ENCODE measurements at regions not wholly inside any gene's neighbourhood (a gene's known extent, or its start where the extent isn't known, plus 50 kb on each side); places are given as distances from the start of the nearest gene placed in this dataset.

DNA sequence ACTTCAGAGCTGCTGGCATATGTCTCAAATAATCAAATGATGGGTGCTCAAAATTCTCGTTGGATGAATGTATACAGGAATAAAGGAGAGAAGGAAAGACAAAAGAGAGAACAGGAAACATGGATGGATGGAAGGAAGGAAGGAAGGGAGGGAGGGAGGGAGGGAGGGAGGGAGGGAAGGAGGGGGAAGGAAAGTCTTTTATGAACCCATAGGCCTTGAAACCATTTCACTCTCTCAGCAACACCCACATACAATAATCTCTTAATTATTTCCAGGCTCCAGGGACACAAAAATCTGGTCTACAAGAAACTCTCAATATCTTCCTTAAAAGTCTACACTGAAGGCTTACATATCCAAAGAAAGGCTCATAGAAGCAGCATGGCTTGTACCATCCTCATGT lies 363.4 kb upstream of the TMPO start:
- no peak for DNase-seq

DNA sequence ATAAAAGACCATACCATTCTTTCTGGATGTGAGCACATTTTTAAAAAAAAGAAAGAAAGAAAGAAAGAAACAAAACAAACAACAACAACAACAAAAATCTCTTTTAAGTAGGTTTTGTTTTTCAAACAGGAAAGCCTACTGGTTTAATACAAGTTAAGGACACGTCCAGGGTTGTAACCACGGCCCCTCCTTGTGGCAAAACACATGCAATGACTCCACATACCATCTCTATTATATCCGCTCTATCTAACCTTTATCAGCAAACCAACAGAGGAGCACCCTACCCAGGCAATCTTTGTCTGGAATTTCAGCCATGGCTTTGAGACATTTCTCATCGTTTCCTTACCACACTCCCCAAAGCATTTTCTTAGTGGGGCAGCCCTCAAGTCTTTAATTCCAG lies 360.5 kb upstream of the TMPO start:
- DNase-seq, result peak; percentile 50

GRCh38 chr12:98156697-98157096 lies 358.7 kb upstream of the TMPO start:
- no peak for DNase-seq

GRCh38 chr12:98162906-98163678 lies 352.3 kb upstream of the TMPO start:
- DNase-seq, result no peak

- no peak for DNase-seq
Measured at GRCh38 chr12:98172304-98172703, 343.1 kb upstream of the TMPO start.

DNA sequence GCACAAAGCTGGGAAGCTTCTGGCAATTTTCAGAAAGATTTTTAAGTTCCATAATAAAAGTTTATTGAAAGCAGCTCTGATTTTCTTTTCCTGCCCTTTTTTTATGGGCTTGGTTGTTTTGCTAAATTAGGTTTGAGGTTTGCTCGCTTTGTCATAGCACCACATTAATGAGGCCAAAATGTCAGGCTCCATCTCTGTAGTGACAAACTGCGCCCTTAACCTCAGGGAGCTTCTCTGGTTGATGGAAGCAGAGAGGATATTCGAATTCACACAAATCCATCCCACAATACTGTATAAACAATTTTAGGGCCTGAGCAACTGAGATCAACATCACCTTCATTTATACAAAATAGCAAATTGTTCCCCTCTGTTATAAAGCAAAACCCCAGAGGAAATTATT lies 342.6 kb upstream of the TMPO start:
- DNase-seq, result no peak

- no peak for DNase-seq
Measured at GRCh38 chr12:98173773-98174427, 341.5 kb upstream of the TMPO start.

DNA sequence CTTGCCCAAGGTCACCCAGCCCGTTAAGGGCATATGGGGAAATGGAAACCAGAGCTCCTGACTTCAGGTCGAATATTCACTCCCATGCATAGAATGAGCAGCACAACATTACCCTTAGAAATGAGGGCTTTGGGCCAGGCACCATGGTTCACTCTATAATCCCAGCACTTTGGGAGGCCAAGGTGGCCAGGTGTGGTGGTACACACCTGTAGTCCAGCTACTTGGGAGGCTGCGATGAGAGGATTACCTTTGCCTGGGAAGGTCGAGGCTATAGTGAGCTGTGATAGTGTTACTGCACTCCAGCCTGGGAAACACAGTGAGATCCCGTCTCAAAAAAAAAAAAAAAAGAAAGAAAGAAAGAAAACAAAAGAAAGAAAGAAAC lies 341.0 kb upstream of the TMPO start:
- DNase-seq, result no peak

DNA sequence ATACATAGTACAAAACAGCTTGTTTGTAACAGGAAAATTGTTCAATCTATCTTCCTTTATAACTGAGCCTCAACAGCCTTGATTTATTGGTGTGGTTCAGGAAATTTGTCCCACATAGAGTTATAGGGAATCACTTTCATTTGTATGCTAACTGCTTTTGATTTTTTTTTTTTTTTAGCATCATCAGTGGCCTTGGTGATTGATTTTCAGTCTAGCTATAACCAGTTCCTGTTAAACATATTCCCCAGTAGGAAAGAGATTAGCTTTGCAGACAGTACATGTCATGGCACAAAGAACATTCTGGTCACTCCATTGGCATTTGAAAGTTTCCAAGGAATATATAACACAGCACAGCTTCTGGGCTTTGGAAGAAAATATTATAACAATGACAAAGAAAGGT lies 337.3 kb upstream of the TMPO start:
- DNase-seq, result no peak

DNA sequence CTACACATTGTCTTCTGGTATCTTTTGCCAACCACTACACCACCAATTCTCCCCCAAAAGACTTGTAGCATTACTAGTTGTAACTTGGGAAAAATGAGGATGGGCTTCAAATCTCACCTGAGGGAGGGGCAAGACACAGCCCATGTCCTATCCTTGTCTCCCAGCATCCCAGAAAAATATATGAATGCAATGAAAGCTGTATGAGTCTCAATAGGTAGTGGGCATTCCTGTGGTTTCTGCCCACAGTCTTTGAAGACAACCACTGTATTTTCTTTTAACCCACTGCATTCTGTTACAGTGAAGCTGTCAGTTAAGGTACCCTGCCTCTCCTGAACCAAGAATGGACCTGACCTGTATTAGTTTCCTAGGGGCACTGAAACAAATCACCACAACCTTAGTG lies 336.2 kb upstream of the TMPO start:
- no peak for DNase-seq

- DNase-seq, result no peak
Measured at GRCh38 chr12:98180603-98181002, 334.8 kb upstream of the TMPO start.

DNA sequence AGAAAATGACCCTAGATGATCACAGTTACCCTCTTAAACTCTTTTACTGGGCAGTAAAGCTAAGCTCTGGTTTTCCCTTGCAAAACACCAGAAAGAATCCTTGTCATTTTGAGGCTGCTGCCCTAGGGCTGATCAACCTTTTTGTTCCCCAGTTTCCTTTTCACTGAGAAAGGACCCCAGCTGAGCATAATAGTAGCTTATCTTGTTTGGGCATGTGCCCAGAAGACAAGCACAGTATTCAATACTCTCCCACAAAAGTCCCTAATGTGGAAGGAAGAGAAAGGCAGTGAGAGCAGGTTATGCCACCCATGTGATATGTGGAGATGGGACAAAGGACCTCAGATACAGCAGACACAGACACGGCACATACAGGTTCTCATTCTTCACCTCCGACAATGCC lies 332.6 kb upstream of the TMPO start:
- DNase-seq, result no peak

DNA sequence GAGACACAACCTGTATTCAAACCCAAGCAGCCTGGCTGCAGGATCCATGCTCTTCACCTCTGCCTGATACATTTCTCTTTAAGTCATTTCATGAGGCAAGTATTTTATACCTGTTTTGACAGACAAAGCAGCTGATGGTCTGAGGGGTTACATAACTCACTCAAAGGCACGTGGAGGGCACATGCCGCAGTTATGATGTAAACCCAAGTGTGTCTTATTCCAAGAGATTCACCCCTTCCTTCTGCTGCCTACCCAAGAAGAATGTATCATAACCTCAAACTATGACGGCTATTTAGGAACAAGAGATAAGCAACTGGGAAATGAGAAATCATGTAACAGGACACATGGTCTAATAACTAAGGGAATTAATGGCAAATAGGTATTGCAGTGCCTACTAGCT lies 329.8 kb upstream of the TMPO start:
- no peak for DNase-seq

DNA sequence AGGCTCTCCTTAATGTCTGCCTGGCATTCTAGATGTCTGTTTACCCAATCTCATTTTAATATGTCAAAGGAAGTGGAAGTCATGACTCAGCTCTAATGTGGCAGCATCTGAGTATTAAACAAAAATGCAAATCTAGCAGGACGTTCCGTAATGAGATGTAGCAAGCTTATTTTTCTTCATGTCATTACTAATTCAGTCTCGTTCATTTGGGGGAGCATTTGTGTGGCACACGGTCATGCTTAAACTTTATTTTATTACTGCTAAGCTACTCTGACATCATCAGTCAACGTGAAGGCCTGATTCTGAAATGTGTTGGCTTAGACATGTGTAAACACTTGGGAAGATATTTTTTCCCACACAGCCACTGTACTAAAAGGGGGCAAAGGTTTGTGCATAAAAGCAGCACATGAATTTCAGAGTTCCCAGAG lies 326.7 kb upstream of the TMPO start:
- no peak for DNase-seq

DNA sequence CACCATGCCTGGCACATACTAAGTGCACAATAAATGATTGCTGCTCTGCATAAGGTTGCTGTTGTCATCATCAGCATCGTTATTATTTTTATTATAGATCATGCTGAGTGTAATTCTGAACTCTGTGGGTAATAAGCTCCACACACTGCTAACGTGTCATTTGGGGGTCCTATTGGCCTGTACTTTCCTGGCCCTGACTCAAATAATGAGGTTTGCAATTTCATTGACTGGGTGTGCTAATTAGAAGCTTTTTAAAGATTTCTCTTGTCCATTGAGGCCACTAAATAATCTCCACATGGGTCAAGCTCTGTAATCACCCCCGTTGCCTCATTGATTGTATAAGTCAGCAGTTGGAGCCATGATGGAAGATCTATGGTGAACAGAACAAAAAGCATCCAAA lies 320.8 kb upstream of the TMPO start:
- no peak for DNase-seq

DNA sequence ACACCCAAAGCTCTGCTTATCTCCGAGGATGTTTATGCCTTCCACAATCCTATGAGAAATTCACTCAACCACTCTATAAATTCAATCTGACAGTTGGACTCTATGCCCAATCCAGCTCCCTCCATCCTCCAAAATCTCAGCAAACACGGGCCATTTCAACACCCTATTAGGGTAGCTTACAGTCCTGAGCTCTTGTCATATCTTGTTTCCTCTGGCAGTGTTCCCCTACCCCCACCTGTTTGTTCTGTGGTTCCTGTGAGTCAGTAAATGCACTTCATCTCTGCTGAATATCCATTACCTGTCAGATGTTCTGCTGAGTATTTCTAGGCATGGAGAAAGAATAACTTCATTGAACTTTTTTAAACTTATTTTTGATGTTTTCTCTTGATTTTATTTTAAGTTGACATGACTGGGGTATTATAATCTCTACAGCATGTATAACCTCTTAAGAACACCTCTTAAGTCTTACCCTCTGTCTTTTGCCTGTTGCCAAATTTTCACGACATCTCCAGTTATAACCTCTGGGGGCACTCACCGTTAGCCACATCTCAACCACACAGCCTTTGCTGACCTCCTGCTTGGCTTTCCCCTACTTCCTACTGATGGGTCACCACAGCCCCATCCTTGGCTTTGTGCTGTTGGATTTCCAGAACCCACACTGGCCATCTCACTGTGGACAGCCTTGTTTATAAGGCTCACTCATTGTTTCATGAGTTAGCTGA lies 317.0 kb upstream of the TMPO start:
- DNase-seq, result no peak

- DNase-seq, result peak; percentile 34
Measured at GRCh38 chr12:98208816-98209215, 306.6 kb upstream of the TMPO start.

DNA sequence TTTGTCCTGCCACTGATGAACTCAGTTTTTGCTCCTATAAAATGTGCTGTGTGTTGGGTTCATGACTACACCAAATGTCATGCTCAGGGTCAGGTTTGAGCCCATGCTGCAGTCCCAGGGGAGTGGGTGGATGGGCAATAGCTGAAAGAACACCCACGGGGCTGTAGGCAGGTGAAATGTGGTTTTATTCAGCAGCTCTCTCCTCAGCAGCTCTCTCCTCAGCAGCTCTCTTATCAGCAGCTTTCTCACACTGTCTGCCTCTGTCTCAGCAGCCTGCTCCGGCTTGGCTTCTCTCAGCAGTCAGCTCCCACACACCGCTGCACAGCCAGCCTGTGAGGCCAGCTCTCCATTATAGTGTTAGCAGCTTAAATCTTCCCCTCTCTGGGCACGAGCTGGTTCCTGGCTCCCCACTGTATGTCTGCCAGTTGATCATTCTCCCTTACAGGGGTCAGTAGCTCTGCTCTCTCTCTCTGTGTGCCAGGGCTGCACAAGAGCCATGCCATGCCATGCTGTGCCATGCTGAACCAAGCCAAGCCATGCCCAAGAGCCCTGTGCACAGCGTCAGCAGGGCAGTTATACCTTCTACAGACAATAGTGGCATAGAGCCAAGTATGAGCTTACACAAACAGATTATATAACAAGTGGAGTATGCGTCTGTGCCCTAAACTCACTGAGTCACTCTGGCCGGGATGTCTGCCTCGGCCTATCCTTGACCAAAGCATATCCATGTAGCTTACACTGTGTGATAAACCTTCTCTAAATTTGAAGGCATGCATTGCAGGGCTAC lies 303.3 kb upstream of the TMPO start:
- no peak for DNase-seq

- no peak for DNase-seq
Measured at GRCh38 chr12:98213556-98213955, 301.8 kb upstream of the TMPO start.

- no peak for DNase-seq
Measured at GRCh38 chr12:98217257-98217656, 298.1 kb upstream of the TMPO start.

- DNase-seq, result no peak
Measured at GRCh38 chr12:98220636-98221035, 294.8 kb upstream of the TMPO start.

- no peak for DNase-seq
Measured at GRCh38 chr12:98221243-98221808, 294.1 kb upstream of the TMPO start.

GRCh38 chr12:98222135-98222534 lies 293.3 kb upstream of the TMPO start:
- no peak for DNase-seq
